Keratinocyte (primary cell): ENCODE measurements at regions not wholly inside any gene's neighbourhood (a gene's known extent, or its start where the extent isn't known, plus 50 kb on each side); places are given as distances from the start of the nearest gene placed in this dataset.

Source experiments
- DNase-seq: peaks from one replicate; pipeline ENCODE4 v3.0.0-alpha.2; 2011; ENCODE audit warnings: low read depth, missing footprints, low spot score
- FAIRE-seq: peaks from 2 replicates; lab custom pipeline; 2011; peaks lifted over from hg19 to GRCh38; lab: Jason Lieb, UNC
- H2AFZ ChIP-seq: 2 replicates; pipeline ENCODE4 v1.6.0; 2012; ENCODE audit warnings: low read length, control low read depth, inconsistent platforms; ENCODE audit not compliant: control insufficient read depth
- H3K27ac ChIP-seq: 2 replicates; pipeline ENCODE4 v1.5.1; 2011; ENCODE audit warnings: low read length; ENCODE audit not compliant: control insufficient read depth, insufficient read depth
- H3K27me3 ChIP-seq: 3 replicates; pipeline ENCODE4 v1.6.0; 2011; ENCODE audit warnings: low read length; ENCODE audit not compliant: control insufficient read depth, insufficient read depth; ENCODE audit errors: extremely low read depth
- H3K36me3 ChIP-seq, 2 experiments: 2 replicates in 1 of 2; 3 replicates in 1 of 2; pipeline ENCODE4 v1.5.1; 2011; ENCODE audit warnings: low read length in 2 of 2, mild to moderate bottlenecking in 1 of 2; ENCODE audit not compliant: control insufficient read depth in 2 of 2, insufficient read depth in 2 of 2; ENCODE audit errors: extremely low read depth in 1 of 2
- H3K4me1 ChIP-seq: 3 replicates; pipeline ENCODE4 v1.5.1; 2011; ENCODE audit warnings: low read length; ENCODE audit not compliant: control insufficient read depth, insufficient read depth; ENCODE audit errors: extremely low read depth
- H3K4me2 ChIP-seq: 3 replicates; pipeline ENCODE4 v1.6.0; 2011; ENCODE audit warnings: low read depth, low read length; ENCODE audit not compliant: control insufficient read depth, insufficient read depth; ENCODE audit errors: extremely low read depth
- H3K4me3 ChIP-seq, 3 experiments: fragments of 200-600 bp in 1 of 3; sonication (generic) in 1 of 3; 2 replicates in 2 of 3; 3 replicates in 1 of 3; pipeline ENCODE4 v1.5.1; 2011 to 2016; ENCODE audit warnings: low read length in 3 of 3, mild to moderate bottlenecking in 3 of 3, control low read depth in 2 of 3, inconsistent platforms in 1 of 3, low read depth in 1 of 3, mixed read lengths in 1 of 3, mixed run types in 1 of 3, moderate library complexity in 1 of 3; ENCODE audit not compliant: control insufficient read depth in 2 of 3, insufficient read depth in 2 of 3; ENCODE audit errors: extremely low read depth in 1 of 3
- H3K79me2 ChIP-seq: 2 replicates; pipeline ENCODE4 v1.6.0; 2012; ENCODE audit warnings: low read length; ENCODE audit not compliant: control insufficient read depth, insufficient read depth
- H3K9ac ChIP-seq: 3 replicates; pipeline ENCODE4 v1.6.0; 2011; ENCODE audit warnings: low read length; ENCODE audit not compliant: control insufficient read depth, insufficient read depth; ENCODE audit errors: extremely low read depth
- H3K9me1 ChIP-seq: 3 replicates; pipeline ENCODE4 v1.6.0; 2011; ENCODE audit warnings: low read length; ENCODE audit not compliant: control insufficient read depth, insufficient read depth; ENCODE audit errors: extremely low read depth
- H3K9me3 ChIP-seq: 2 replicates; pipeline ENCODE4 v1.5.1; 2012; ENCODE audit warnings: low read depth, low read length; ENCODE audit not compliant: control insufficient read depth
- H4K20me1 ChIP-seq: 3 replicates; pipeline ENCODE4 v1.6.0; 2011; ENCODE audit warnings: low read length; ENCODE audit not compliant: control insufficient read depth, insufficient read depth; ENCODE audit errors: extremely low read depth
- EZH2 ChIP-seq: IDR thresholded peaks from one replicate; pipeline ENCODE4 v1.6.1; 2012; ENCODE audit warnings: inconsistent platforms, mild to moderate bottlenecking, low read length, moderate library complexity
- dilution Hi-C: fragments of 300-500 bp; cut with MboI; formaldehyde crosslinking; loops from one replicate; pipeline ENCODE4 v1.7.0; 2020; ENCODE audit warnings: low sequenced_read_pairs; ENCODE audit not compliant: extremely low pct_ligation_motif_present
- TF ChIP-seq, protein P1 (sequence below), 3 experiments: IDR thresholded peaks in 1 of 3; conservative IDR thresholded peaks in 1 of 3; optimal IDR thresholded peaks in 1 of 3; 2 replicates in 2 of 3; 3 replicates in 1 of 3; pipeline versions ENCODE3 to v1.5.1; 2011; ENCODE audit warnings: low read length in 3 of 3, mild to moderate bottlenecking in 3 of 3, moderate library complexity in 2 of 3, control low read depth in 1 of 3, inconsistent platforms in 1 of 3; ENCODE audit not compliant: insufficient read depth in 2 of 3; ENCODE audit errors: extremely low read depth in 1 of 3

DNA sequence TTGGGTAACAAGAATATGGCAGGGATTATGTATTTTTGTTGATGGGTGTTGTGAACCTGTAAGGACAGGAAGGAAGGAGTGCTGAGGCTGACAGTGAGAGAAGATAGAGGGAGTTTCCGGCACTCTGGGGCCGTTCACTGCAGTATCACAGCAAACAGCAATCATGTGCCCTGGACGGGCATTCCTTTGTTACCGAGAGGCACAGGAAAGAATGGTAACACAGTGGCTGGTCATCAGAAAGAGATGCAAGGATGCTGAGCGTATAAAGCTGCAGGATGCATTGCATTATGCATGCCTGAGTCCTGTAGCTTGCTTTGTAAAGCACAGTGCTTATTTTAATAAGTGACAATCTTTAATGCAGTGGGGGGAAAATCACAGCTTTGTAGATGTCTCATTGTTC is 286.8 kb downstream of the RPS24 start:
- no peaks in the 10 kb centered on the region for H3K4me1 ChIP-seq
- FAIRE-seq (no peak), DNase-seq (no peak)
- H2AFZ ChIP-seq, result no peak overlapping the region
- H3K9ac ChIP-seq, result no peak overlapping the region
- H4K20me1 ChIP-seq, result no peaks in the 10 kb centered on the region
- no peaks in the 10 kb centered on the region for H3K27me3 ChIP-seq
- H3K9me3 ChIP-seq, result no peaks in the 10 kb centered on the region
- H3K9me1 ChIP-seq, result no peaks in the 10 kb centered on the region
- H3K79me2 ChIP-seq, result no peaks in the 10 kb centered on the region
- no peaks in the 10 kb centered on the region for H3K36me3 ChIP-seq
- no peak overlapping the region for H3K4me2 ChIP-seq
- dilution Hi-C loops, result no loop called here
- H3K27ac ChIP-seq, result no peak overlapping the region
- TF ChIP-seq, protein P1, sequence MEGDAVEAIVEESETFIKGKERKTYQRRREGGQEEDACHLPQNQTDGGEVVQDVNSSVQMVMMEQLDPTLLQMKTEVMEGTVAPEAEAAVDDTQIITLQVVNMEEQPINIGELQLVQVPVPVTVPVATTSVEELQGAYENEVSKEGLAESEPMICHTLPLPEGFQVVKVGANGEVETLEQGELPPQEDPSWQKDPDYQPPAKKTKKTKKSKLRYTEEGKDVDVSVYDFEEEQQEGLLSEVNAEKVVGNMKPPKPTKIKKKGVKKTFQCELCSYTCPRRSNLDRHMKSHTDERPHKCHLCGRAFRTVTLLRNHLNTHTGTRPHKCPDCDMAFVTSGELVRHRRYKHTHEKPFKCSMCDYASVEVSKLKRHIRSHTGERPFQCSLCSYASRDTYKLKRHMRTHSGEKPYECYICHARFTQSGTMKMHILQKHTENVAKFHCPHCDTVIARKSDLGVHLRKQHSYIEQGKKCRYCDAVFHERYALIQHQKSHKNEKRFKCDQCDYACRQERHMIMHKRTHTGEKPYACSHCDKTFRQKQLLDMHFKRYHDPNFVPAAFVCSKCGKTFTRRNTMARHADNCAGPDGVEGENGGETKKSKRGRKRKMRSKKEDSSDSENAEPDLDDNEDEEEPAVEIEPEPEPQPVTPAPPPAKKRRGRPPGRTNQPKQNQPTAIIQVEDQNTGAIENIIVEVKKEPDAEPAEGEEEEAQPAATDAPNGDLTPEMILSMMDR (optimal IDR thresholded peaks at IDR 0.05 in 1 of 3, IDR thresholded peaks at IDR 0.05 in 1 of 3, conservative IDR thresholded peaks at IDR 0.05 in 1 of 3; ENCODE audit: extremely low read depth in 1 of 3, insufficient read depth in 2 of 3, low read length in 3 of 3), result no peak
- TF ChIP-seq EZH2, result no peak
- no peak overlapping the region for H3K4me3 ChIP-seq

DNA sequence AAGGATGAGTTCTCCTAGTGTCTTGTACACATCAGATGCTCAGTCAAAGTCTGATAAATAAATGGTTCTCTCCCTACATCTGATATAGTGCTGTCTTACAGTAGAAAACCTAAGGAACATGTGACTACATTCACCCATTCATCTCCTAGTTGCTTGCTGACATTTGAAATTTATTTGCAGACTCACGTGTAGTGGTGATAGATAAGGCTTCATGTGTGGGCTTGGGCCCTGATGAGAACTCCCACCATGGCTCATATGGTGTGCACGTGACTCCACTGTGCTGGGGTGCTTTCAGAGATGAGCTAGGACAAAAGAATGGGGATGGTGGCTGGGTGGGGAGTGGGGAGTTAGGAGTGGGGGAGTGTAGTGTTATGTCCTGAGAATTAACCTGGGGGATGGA is 287.3 kb downstream of the RPS24 start:
- H3K4me3 ChIP-seq, result no peak overlapping the region
- no peak overlapping the region for H2AFZ ChIP-seq
- H3K79me2 ChIP-seq, result no peaks in the 10 kb centered on the region
- H3K9ac ChIP-seq, result no peak overlapping the region
- no peak for FAIRE-seq
- no peaks in the 10 kb centered on the region for H3K9me1 ChIP-seq
- no peaks in the 10 kb centered on the region for H3K27me3 ChIP-seq
- no peak overlapping the region for H3K27ac ChIP-seq
- no peak for DNase-seq
- no peaks in the 10 kb centered on the region for H3K9me3 ChIP-seq
- no peaks in the 10 kb centered on the region for H3K36me3 ChIP-seq
- no peaks in the 10 kb centered on the region for H3K4me1 ChIP-seq
- TF ChIP-seq EZH2, result no peak
- TF ChIP-seq, protein P1 (optimal IDR thresholded peaks at IDR 0.05 in 1 of 3, IDR thresholded peaks at IDR 0.05 in 1 of 3, conservative IDR thresholded peaks at IDR 0.05 in 1 of 3; ENCODE audit: extremely low read depth in 1 of 3, insufficient read depth in 2 of 3, low read length in 3 of 3), result no peak
- dilution Hi-C loops, result no loop called here
- H4K20me1 ChIP-seq, result no peaks in the 10 kb centered on the region
- H3K4me2 ChIP-seq, result no peak overlapping the region
